NCI-H526 treated with DMSO at 0.1 percent for 48 hours (cell line): ENCODE measurements at regions not wholly inside any gene's neighbourhood (a gene's known extent, or its start where the extent isn't known, plus 50 kb on each side); places are given as distances from the start of the nearest gene placed in this dataset.

Experiments used
- DNase-seq: peaks from one replicate; lab custom pipeline; 2025; lab: John Stamatoyannopoulos, UW

- no peak for DNase-seq
Measured at GRCh38 chr14:62015243-62015642, 253.0 kb downstream of the SNAPC1 start.

- no peak for DNase-seq
Measured at GRCh38 chr14:62015945-62016344, 253.7 kb downstream of the SNAPC1 start.

GRCh38 chr14:62017651-62018230, 255.5 kb downstream of the SNAPC1 start:
- DNase-seq = no peak

GRCh38 chr14:62018606-62019005, 256.4 kb downstream of the SNAPC1 start:
- DNase-seq = no peak

GRCh38 chr14:62027958-62028357, 265.7 kb downstream of the SNAPC1 start:
- DNase-seq = no peak

DNA sequence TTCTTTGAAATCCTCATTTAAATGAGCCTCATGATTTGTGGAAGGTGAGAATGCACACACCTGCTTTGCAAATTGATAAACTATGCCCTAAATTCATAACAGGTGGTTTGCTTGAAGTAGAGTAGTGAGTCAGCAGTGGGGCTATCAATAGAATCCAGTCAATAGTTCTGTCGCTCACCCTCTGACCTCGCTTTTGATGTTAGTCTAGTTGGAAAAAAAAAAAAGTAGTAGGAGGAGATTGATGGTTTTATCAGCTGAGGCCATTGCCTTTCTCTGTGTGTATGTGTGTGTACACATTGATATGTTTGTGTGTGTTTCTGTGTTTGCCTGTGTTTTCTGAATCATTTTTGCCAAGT, 267.3 kb downstream of the SNAPC1 start:
- no peak for DNase-seq

GRCh38 chr14:62030387-62030786, 268.2 kb downstream of the SNAPC1 start:
- no peak for DNase-seq

GRCh38 chr14:62031504-62031903, 269.3 kb downstream of the SNAPC1 start:
- DNase-seq = no peak

GRCh38 chr14:62053188-62053587, 291.0 kb downstream of the SNAPC1 start:
- DNase-seq = no peak

DNA sequence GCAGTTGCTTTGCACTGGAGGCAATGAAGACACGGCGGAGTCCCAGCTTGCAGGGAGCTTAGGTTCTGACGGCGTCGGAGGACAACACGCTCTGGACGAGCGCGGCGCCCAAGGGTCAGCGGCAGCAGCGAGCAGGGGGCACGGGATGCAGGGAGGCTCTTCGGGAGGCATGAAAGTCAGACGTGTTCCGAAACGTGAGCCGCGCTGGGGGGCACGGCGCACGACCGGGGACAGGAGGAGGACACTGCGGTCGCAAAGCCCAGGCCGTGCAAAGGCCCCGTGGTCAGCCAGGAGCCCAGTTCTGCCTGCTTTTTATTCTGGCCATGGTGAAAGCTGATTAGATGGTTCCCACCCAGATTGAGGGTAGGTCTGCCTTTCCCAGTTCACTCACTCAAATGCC, 294.6 kb downstream of the SNAPC1 start:
- no peak for DNase-seq

GRCh38 chr14:62062645-62063044, 300.4 kb downstream of the SNAPC1 start:
- no peak for DNase-seq

GRCh38 chr14:62064751-62065323, 302.6 kb downstream of the SNAPC1 start:
- DNase-seq = no peak

DNA sequence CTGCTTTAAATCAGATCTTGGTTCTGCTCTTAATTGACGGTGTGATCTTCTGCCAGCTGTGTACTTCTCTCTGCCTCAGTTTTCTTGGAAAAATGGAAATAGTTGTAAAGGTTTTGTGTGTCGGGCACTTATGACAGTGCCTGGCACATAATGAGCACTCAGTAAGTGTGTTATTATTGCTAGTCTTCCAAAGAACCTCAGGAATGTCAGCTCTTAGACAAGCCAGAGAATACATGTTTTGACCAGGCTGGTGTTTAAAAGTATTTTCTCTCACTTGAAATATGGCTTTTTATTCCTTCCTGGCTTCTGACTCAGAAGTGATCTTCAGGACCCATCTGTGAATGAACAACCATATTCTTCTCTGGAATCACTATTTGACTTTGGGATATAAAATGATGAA, 304.1 kb downstream of the SNAPC1 start:
- no peak for DNase-seq

DNA sequence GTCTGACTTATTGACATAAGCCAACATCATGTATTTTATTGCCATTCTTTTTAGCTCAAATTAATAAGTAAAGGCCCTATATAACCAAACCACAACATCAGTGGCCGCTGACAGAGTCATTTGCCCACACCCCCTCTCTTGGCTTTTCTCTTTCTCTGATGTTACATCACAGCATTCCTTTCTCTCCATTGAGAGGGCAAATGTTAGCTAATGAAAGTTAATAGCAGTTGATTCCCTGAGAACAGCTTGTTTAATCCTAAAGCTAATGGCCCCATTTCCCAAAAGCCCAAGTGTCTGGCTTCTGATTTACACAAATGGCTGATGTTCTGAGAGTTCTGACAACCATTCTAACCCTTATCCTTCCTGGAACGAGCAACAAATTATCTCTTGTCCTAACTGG, 308.8 kb downstream of the SNAPC1 start:
- no peak for DNase-seq

GRCh38 chr14:62076368-62076767, 314.1 kb downstream of the SNAPC1 start:
- no peak for DNase-seq

DNA sequence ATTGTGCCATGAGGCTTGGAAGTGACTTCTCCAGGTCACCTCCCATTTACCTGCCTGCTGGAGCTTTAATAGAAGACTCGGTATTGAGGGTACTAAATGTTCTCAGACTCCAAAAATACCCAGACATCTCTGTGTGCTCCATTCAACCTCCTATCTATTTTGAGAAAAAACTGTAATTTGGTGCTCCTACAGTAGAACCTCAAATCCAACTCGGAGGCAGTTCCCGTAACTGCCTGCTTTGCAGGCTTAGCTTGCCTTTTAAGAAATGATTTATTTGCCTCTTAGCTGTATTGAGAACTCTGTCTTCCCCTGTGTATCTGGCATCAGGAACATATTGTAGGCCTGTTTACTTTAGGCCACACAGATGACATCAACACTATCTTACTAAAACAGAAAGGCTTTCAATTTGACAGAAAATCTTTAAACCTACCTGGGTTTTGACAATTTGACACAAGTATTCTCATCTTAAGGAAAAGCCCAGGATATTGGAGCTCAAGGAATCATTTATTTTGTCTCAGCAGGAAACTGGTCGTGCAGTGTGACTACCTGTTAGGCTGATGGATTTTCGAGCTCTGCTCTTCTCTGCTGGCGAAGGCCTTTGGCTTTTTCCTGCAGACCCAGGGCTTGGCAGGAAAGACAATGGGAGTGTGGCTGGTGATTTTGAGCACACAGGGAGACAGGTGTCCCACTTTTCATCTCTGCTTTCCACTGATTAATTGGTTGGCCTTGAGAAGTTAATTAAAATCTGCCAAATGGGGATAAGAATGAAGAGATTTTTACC, 314.8 kb downstream of the SNAPC1 start:
- no peak for DNase-seq

DNA sequence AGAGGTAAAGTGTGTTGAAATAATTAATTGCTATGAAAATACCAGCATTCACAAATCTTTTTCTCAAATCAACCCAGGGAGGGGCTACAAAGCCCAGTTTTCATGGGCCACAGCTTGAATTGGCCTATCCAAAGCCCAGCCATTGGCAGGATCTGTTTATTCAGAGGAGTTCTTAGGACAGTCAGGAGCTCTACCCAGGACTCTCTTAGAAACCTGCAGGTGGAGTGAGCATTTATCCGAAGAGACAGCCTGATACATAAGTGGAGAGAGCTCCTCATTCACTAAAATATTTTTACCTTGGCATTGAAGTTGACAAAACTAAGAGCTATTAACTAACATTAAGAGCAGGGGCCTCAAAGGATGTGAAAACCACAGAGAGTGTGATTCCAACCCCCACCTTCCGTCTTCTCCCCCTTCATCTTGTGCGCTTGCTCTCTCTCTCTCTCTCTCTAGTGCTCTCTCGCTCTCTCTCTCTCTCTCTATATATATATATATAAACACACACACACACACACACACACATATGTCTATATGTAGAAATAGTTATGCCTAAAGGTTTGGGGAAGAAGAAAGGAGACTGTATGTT, 315.5 kb downstream of the SNAPC1 start:
- DNase-seq = no peak

GRCh38 chr14:62079038-62079437, 316.8 kb downstream of the SNAPC1 start:
- DNase-seq = no peak

DNA sequence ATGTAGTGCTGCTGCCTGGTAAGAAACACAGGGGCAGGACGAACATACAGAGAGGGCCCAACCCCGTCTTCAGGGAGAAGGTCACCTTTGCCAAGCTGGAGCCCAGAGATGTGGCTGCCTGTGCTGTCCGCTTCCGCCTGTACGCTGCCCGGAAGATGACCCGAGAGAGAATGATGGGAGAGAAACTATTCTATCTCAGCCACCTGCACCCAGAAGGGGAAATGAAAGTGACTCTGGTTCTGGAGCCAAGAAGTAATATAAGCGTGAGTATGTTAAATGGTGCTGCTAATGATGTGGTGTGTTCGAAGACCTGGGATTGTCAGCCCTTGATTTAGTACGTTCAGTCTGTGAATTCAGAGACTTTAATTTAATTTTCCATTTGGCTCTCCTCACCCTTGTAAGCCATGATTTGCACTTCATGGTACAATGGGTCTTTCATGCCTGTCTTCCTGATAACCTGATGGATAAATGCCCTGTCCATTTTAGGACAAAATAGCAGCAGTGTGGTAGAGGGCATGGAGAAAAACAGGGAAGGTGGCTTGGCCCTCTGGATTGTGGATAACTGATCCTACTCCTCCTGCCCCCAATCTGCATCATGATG, 318.9 kb downstream of the SNAPC1 start:
- no peak for DNase-seq

DNA sequence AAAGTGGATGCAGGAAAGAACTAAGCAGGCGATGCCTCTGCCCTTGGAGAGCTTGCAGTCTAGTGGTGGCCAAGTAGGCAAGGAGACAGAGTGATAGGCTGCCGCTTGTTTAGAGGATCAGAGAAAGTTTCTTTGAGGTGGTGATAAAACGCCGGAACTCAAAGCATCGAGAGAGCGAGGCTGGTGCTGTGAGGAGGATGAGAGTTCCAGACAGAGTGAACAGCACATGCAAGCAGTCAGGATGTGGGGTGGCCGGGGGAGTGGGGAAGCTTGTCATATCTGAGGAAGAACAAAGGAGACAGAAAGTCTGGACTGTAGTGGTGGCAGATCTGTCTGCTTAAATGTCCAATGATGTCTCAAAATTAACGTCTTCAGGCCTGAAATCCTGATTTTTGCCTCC, 319.7 kb downstream of the SNAPC1 start:
- DNase-seq = no peak

DNA sequence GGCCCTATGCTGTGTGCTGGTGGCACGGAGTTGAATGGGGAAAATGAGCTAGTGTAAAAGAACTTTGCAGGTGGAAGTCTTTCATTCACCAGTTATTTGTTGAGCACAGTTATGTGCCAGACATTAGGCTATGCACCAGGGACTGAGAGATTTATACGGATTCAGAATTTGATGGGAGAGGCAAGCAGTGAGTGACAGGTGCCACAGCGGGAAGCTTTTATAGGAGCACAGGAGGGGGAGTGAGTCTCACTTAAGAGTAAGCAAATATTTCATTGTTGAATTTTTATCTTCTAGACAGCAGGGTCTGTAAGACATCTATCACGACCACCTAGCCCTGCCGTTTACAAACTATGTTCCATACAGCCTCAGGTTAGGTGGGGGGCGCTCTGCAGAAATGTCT, 320.6 kb downstream of the SNAPC1 start:
- DNase-seq = no peak

GRCh38 chr14:62084020-62084419, 321.8 kb downstream of the SNAPC1 start:
- DNase-seq = no peak

GRCh38 chr14:62087191-62087590, 325.0 kb downstream of the SNAPC1 start:
- no peak for DNase-seq
